GM12878 (cell line): ENCODE measurements at regions not wholly inside any gene's neighbourhood (a gene's known extent, or its start where the extent isn't known, plus 50 kb on each side); places are given as distances from the start of the nearest gene placed in this dataset.

ENCODE experiments used
- CEBPZ ChIP-seq: fragments of 150-350 bp; IDR thresholded peaks from 2 replicates; pipeline ENCODE4 v1.6.1; 2016; ENCODE audit warnings: low read depth, low read length
- CHD1 ChIP-seq: IDR thresholded peaks from 2 replicates; pipeline ENCODE4 v1.6.1; 2012; ENCODE audit warnings: low read depth, low read length, improper control_type of control experiment
- EZH2 ChIP-seq: IDR thresholded peaks from 2 replicates; pipeline ENCODE4 v1.6.1; 2012; ENCODE audit warnings: low read depth, mild to moderate bottlenecking, control low read depth, inconsistent platforms, low read length, borderline replicate concordance; ENCODE audit not compliant: control insufficient read depth
- PML ChIP-seq: IDR thresholded peaks from 2 replicates; pipeline ENCODE4 v1.6.1; 2012; ENCODE audit warnings: low read length, inconsistent platforms
- POLR2A ChIP-seq: IDR thresholded peaks from 2 replicates; pipeline ENCODE4 v1.6.1; 2011; ENCODE audit warnings: low read depth, mild to moderate bottlenecking, low read length
- SIN3A ChIP-seq: IDR thresholded peaks from 2 replicates; pipeline ENCODE4 v1.6.1; 2012; ENCODE audit warnings: low read depth, low read length, improper control_type of control experiment
- SP1 ChIP-seq: IDR thresholded peaks from one replicate; pipeline ENCODE4 v1.6.1; 2011; ENCODE audit warnings: low read depth, low read length
- TAF1 ChIP-seq: IDR thresholded peaks from 2 replicates; pipeline ENCODE4 v1.6.1; 2011; ENCODE audit warnings: mild to moderate bottlenecking, low read depth, low read length, borderline replicate concordance
- ZBTB4 ChIP-seq: fragments of 450-650 bp; formaldehyde crosslinking; IDR thresholded peaks from 2 replicates; pipeline ENCODE4 v1.4.0; 2022; ENCODE audit warnings: mild to moderate bottlenecking, moderate library complexity
- ZNF687 ChIP-seq: fragments of 450-650 bp; IDR thresholded peaks from 2 replicates; pipeline ENCODE4 v1.6.1; 2017; ENCODE audit warnings: mild to moderate bottlenecking, moderate library complexity
- ZZZ3 ChIP-seq: IDR thresholded peaks from 2 replicates; pipeline ENCODE4 v1.6.1; 2011; ENCODE audit warnings: low read depth; ENCODE audit not compliant: control insufficient read depth, insufficient read length
- TF ChIP-seq, protein P1 (sequence below), 3 experiments: IDR thresholded peaks in 2 of 3; conservative IDR thresholded peaks in 1 of 3; 2 replicates each; pipeline ENCODE4 v1.5.1; 2011; ENCODE audit warnings: low read depth in 3 of 3, low read length in 3 of 3, mild to moderate bottlenecking in 3 of 3, control low read depth in 2 of 3, moderate library complexity in 2 of 3, inconsistent platforms in 1 of 3, mixed read lengths in 1 of 3; ENCODE audit not compliant: control insufficient read depth in 2 of 3, insufficient read depth in 1 of 3; ENCODE audit errors: extremely low read depth in 1 of 3
- TF ChIP-seq, protein P2 (sequence below): fragments of 450-650 bp; IDR thresholded peaks from 2 replicates; pipeline ENCODE4 v1.6.1; 2018; ENCODE audit warnings: borderline replicate concordance, mild to moderate bottlenecking; ENCODE audit not compliant: partially characterized antibody

- TF ChIP-seq, protein P1, sequence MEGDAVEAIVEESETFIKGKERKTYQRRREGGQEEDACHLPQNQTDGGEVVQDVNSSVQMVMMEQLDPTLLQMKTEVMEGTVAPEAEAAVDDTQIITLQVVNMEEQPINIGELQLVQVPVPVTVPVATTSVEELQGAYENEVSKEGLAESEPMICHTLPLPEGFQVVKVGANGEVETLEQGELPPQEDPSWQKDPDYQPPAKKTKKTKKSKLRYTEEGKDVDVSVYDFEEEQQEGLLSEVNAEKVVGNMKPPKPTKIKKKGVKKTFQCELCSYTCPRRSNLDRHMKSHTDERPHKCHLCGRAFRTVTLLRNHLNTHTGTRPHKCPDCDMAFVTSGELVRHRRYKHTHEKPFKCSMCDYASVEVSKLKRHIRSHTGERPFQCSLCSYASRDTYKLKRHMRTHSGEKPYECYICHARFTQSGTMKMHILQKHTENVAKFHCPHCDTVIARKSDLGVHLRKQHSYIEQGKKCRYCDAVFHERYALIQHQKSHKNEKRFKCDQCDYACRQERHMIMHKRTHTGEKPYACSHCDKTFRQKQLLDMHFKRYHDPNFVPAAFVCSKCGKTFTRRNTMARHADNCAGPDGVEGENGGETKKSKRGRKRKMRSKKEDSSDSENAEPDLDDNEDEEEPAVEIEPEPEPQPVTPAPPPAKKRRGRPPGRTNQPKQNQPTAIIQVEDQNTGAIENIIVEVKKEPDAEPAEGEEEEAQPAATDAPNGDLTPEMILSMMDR (IDR thresholded peaks at IDR 0.05 in 2 of 3, conservative IDR thresholded peaks at IDR 0.05 in 1 of 3; ENCODE audit: control insufficient read depth in 2 of 3, extremely low read depth in 1 of 3, insufficient read depth in 1 of 3, low read depth in 3 of 3, low read length in 3 of 3) = no peak
- TF ChIP-seq, protein P2, sequence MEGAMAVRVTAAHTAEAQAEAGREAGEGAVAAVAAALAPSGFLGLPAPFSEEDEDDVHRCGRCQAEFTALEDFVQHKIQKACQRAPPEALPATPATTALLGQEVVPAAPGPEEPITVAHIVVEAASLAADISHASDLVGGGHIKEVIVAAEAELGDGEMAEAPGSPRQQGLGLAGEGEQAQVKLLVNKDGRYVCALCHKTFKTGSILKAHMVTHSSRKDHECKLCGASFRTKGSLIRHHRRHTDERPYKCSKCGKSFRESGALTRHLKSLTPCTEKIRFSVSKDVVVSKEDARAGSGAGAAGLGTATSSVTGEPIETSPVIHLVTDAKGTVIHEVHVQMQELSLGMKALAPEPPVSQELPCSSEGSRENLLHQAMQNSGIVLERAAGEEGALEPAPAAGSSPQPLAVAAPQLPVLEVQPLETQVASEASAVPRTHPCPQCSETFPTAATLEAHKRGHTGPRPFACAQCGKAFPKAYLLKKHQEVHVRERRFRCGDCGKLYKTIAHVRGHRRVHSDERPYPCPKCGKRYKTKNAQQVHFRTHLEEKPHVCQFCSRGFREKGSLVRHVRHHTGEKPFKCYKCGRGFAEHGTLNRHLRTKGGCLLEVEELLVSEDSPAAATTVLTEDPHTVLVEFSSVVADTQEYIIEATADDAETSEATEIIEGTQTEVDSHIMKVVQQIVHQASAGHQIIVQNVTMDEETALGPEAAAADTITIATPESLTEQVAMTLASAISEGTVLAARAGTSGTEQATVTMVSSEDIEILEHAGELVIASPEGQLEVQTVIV = no peak
- TF ChIP-seq TAF1 = no peak
- no peak for TF ChIP-seq PML
- TF ChIP-seq POLR2A = no peak
- no peak for TF ChIP-seq ZNF687
- no peak for TF ChIP-seq EZH2
- TF ChIP-seq CEBPZ = no peak
- no peak for TF ChIP-seq SIN3A
- no peak for TF ChIP-seq ZBTB4 (CRISPR knock-in tag)
- TF ChIP-seq SP1 = no peak
- TF ChIP-seq CHD1 = no peak
- TF ChIP-seq ZZZ3 = no peak
Measured at GRCh38 chr13:89609318-89609717, 1738.2 kb upstream of the MIR17HG start.
